ENCODE measurements at regions not wholly inside any gene's neighbourhood (a gene's known extent, or its start where the extent isn't known, plus 50 kb on each side); places are given as distances from the start of the nearest gene placed in this dataset.

DNA sequence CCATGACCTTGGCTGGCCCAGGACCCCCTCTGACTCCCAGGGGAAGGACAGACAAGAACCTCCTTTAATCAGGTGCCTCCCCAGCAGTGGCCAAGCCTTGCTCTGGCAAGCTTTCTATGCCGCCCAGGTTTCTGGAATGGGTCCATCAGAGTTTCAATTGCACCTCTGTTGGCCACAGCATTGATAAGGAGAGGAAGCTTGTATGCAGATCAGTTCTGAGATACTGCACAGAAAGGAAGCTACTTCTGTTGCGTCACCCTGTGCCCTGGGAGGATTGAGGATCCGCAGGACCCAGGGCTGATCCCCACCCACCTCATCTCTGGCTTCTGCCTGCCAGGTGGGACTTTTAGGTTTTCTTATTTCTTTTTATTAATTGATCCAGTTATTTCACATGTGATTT lies 167.2 kb downstream of the TFAP2C start:
- H3K27me3 ChIP-seq (ENCODE audit: control insufficient read depth in 2 of 2, insufficient read depth in 2 of 2, low read length in 2 of 2) = no peaks in the 10 kb centered on the region
- H3K36me3 ChIP-seq (ENCODE audit: control insufficient read depth in 2 of 2, insufficient read depth in 2 of 2, low read length in 2 of 2) = no peaks in the 10 kb centered on the region
- no peak overlapping the region for H3K27ac ChIP-seq (ENCODE audit: low read depth in 2 of 2, low read length in 2 of 2)
- H3K9ac ChIP-seq (ENCODE audit: low read depth in 1 of 2, low read length in 2 of 2) = no peak overlapping the region
- no peaks in the 10 kb centered on the region for H3K4me1 ChIP-seq (ENCODE audit: control insufficient read depth in 2 of 2, insufficient read depth in 2 of 2, low read length in 2 of 2)
- no peak overlapping the region for H3K4me3 ChIP-seq (ENCODE audit: low read length in 2 of 2)
- no peaks in the 10 kb centered on the region for H3K9me3 ChIP-seq (ENCODE audit: control insufficient read depth in 2 of 2, low read length in 2 of 2)

DNA sequence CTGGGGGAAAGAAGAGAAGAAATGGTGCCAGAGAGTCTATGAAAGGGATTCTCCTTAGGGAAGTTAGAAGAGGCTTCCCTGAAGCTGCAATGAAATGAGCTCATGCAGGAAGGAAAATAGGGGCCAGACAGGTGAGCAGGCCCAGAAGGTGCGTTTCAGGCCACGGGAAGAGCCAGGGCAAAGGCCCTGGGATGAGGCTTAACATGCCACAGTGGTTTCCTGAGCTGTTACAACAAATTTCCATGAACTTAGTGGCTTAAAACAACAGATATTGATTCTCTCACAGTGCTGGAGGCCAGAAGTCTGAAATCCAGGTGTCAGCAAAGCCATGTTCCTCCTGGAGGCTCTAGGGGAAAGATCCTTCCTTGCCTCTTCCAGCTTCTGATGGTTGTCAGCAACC lies 167.9 kb downstream of the TFAP2C start:
- H3K4me1 ChIP-seq (ENCODE audit: control insufficient read depth in 2 of 2, insufficient read depth in 2 of 2, low read length in 2 of 2) = no peaks in the 10 kb centered on the region
- H3K27me3 ChIP-seq (ENCODE audit: control insufficient read depth in 2 of 2, insufficient read depth in 2 of 2, low read length in 2 of 2) = no peaks in the 10 kb centered on the region
- no peak overlapping the region for H3K4me3 ChIP-seq (ENCODE audit: low read length in 2 of 2)
- H3K27ac ChIP-seq (ENCODE audit: low read depth in 2 of 2, low read length in 2 of 2) = no peak overlapping the region
- no peak overlapping the region for H3K9ac ChIP-seq (ENCODE audit: low read depth in 1 of 2, low read length in 2 of 2)
- no peaks in the 10 kb centered on the region for H3K36me3 ChIP-seq (ENCODE audit: control insufficient read depth in 2 of 2, insufficient read depth in 2 of 2, low read length in 2 of 2)
- no peaks in the 10 kb centered on the region for H3K9me3 ChIP-seq (ENCODE audit: control insufficient read depth in 2 of 2, low read length in 2 of 2)

GRCh38 chr20:56798634-56799033 lies 169.5 kb downstream of the TFAP2C start:
- H3K9ac ChIP-seq (ENCODE audit: low read depth in 1 of 2, low read length in 2 of 2) = no peak overlapping the region
- no peak overlapping the region for H3K4me3 ChIP-seq (ENCODE audit: low read length in 2 of 2)
- H3K9me3 ChIP-seq (ENCODE audit: control insufficient read depth in 2 of 2, low read length in 2 of 2) = no peaks in the 10 kb centered on the region
- no peaks in the 10 kb centered on the region for H3K27me3 ChIP-seq (ENCODE audit: control insufficient read depth in 2 of 2, insufficient read depth in 2 of 2, low read length in 2 of 2)
- no peaks in the 10 kb centered on the region for H3K4me1 ChIP-seq (ENCODE audit: control insufficient read depth in 2 of 2, insufficient read depth in 2 of 2, low read length in 2 of 2)
- no peaks in the 10 kb centered on the region for H3K36me3 ChIP-seq (ENCODE audit: control insufficient read depth in 2 of 2, insufficient read depth in 2 of 2, low read length in 2 of 2)
- no peak overlapping the region for H3K27ac ChIP-seq (ENCODE audit: low read depth in 2 of 2, low read length in 2 of 2)

DNA sequence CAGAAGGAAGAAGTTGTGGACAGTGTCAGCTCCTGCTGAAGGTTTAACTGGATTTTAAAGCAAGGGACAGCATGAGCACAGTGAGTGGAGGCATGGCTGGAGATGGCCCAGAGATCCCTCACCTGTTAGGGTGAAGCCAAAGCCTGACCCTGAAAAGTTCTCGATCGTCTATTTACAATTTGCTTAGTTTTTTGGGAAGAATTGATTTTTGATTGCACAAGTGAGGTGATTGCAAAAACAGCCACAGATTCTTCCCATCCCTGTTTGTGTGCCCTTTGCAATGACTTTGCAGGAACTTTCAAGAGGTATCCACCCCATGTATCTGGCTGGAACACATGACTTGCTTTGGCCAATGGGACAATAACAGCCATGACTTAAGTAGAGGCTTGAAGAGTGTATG lies 170.1 kb downstream of the TFAP2C start:
- no peaks in the 10 kb centered on the region for H3K4me1 ChIP-seq (ENCODE audit: control insufficient read depth in 2 of 2, insufficient read depth in 2 of 2, low read length in 2 of 2)
- no peaks in the 10 kb centered on the region for H3K27me3 ChIP-seq (ENCODE audit: control insufficient read depth in 2 of 2, insufficient read depth in 2 of 2, low read length in 2 of 2)
- no peaks in the 10 kb centered on the region for H3K36me3 ChIP-seq (ENCODE audit: control insufficient read depth in 2 of 2, insufficient read depth in 2 of 2, low read length in 2 of 2)
- no peak overlapping the region for H3K9ac ChIP-seq (ENCODE audit: low read depth in 1 of 2, low read length in 2 of 2)
- H3K4me3 ChIP-seq (ENCODE audit: low read length in 2 of 2) = no peak overlapping the region
- no peak overlapping the region for H3K27ac ChIP-seq (ENCODE audit: low read depth in 2 of 2, low read length in 2 of 2)
- no peaks in the 10 kb centered on the region for H3K9me3 ChIP-seq (ENCODE audit: control insufficient read depth in 2 of 2, low read length in 2 of 2)

DNA sequence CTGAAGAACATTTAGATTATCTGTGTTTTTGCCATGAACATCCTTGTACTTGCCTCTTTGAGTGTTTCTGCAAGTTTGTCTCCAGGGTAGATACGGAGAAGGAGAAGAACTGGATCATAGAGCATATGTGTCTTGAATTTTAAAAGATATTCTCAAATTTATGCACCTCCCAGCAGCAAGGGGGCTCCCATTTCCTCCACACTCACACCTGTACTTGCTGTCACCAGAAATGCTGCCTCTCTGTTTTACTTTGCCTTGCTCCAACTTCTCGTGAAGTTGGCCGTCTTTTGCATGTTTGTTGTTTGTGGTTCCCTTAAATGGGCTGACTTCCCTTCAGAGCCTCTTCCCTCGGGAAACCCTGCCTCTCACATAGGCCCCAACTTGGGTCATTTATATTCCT lies 171.0 kb downstream of the TFAP2C start:
- Histone ChIP-seq H3K9me3 (ENCODE audit: control insufficient read depth in 2 of 2, low read length in 2 of 2) (no peaks in the 10 kb centered on the region), H3K27ac (ENCODE audit: low read depth in 2 of 2, low read length in 2 of 2) (no peak overlapping the region), H3K4me1 (ENCODE audit: control insufficient read depth in 2 of 2, insufficient read depth in 2 of 2, low read length in 2 of 2) (no peaks in the 10 kb centered on the region), H3K9ac (ENCODE audit: low read depth in 1 of 2, low read length in 2 of 2) (no peak overlapping the region), H3K36me3 (ENCODE audit: control insufficient read depth in 2 of 2, insufficient read depth in 2 of 2, low read length in 2 of 2) (no peaks in the 10 kb centered on the region), H3K4me3 (ENCODE audit: low read length in 2 of 2) (no peak overlapping the region), H3K27me3 (ENCODE audit: control insufficient read depth in 2 of 2, insufficient read depth in 2 of 2, low read length in 2 of 2) (no peaks in the 10 kb centered on the region)

- no peaks in the 10 kb centered on the region for H3K27me3 ChIP-seq (ENCODE audit: control insufficient read depth in 2 of 2, insufficient read depth in 2 of 2, low read length in 2 of 2)
- no peaks in the 10 kb centered on the region for H3K4me1 ChIP-seq (ENCODE audit: control insufficient read depth in 2 of 2, insufficient read depth in 2 of 2, low read length in 2 of 2)
- H3K4me3 ChIP-seq (ENCODE audit: low read length in 2 of 2) = no peak overlapping the region
- H3K27ac ChIP-seq (ENCODE audit: low read depth in 2 of 2, low read length in 2 of 2) = no peak overlapping the region
- no peaks in the 10 kb centered on the region for H3K36me3 ChIP-seq (ENCODE audit: control insufficient read depth in 2 of 2, insufficient read depth in 2 of 2, low read length in 2 of 2)
- H3K9ac ChIP-seq (ENCODE audit: low read depth in 1 of 2, low read length in 2 of 2) = no peak overlapping the region
- no peaks in the 10 kb centered on the region for H3K9me3 ChIP-seq (ENCODE audit: control insufficient read depth in 2 of 2, low read length in 2 of 2)
Observed at GRCh38 chr20:56801971-56802755, 173.1 kb downstream of the TFAP2C start.

GRCh38 chr20:56802805-56803204 lies 173.7 kb downstream of the TFAP2C start:
- peaks cover 0 to under 1% of the 10 kb centered on the region in 2 donors for H3K4me1 ChIP-seq (ENCODE audit: control insufficient read depth in 2 of 2, insufficient read depth in 2 of 2, low read length in 2 of 2)

GRCh38 chr20:56805313-56805712 lies 176.2 kb downstream of the TFAP2C start:
- no peak overlapping the region for H3K9ac ChIP-seq (ENCODE audit: low read depth in 1 of 2, low read length in 2 of 2)
- H3K9me3 ChIP-seq (ENCODE audit: control insufficient read depth in 2 of 2, low read length in 2 of 2) = no peaks in the 10 kb centered on the region
- H3K27ac ChIP-seq (ENCODE audit: low read depth in 2 of 2, low read length in 2 of 2) = no peak overlapping the region
- no peaks in the 10 kb centered on the region for H3K27me3 ChIP-seq (ENCODE audit: control insufficient read depth in 2 of 2, insufficient read depth in 2 of 2, low read length in 2 of 2)
- H3K4me3 ChIP-seq (ENCODE audit: low read length in 2 of 2) = no peak overlapping the region
- no peaks in the 10 kb centered on the region for H3K36me3 ChIP-seq (ENCODE audit: control insufficient read depth in 2 of 2, insufficient read depth in 2 of 2, low read length in 2 of 2)
- H3K4me1 ChIP-seq (ENCODE audit: control insufficient read depth in 2 of 2, insufficient read depth in 2 of 2, low read length in 2 of 2) = peaks cover 0 to 4% of the 10 kb centered on the region in 2 donors

More at GRCh38 chr20:56802805-56803204, 173.7 kb downstream of the TFAP2C start:
- H3K4me3 ChIP-seq (ENCODE audit: low read length in 2 of 2) = no peak overlapping the region
- no peaks in the 10 kb centered on the region for H3K36me3 ChIP-seq (ENCODE audit: control insufficient read depth in 2 of 2, insufficient read depth in 2 of 2, low read length in 2 of 2)
- H3K27me3 ChIP-seq (ENCODE audit: control insufficient read depth in 2 of 2, insufficient read depth in 2 of 2, low read length in 2 of 2) = no peaks in the 10 kb centered on the region
- H3K9ac ChIP-seq (ENCODE audit: low read depth in 1 of 2, low read length in 2 of 2) = no peak overlapping the region
- no peaks in the 10 kb centered on the region for H3K9me3 ChIP-seq (ENCODE audit: control insufficient read depth in 2 of 2, low read length in 2 of 2)
- no peak overlapping the region for H3K27ac ChIP-seq (ENCODE audit: low read depth in 2 of 2, low read length in 2 of 2)

GRCh38 chr20:56805966-56806365 lies 176.9 kb downstream of the TFAP2C start:
- Histone ChIP-seq H3K4me3 (ENCODE audit: low read length in 2 of 2) (no peak overlapping the region), H3K9ac (ENCODE audit: low read depth in 1 of 2, low read length in 2 of 2) (no peak overlapping the region), H3K27me3 (ENCODE audit: control insufficient read depth in 2 of 2, insufficient read depth in 2 of 2, low read length in 2 of 2) (no peaks in the 10 kb centered on the region), H3K9me3 (ENCODE audit: control insufficient read depth in 2 of 2, low read length in 2 of 2) (no peaks in the 10 kb centered on the region), H3K36me3 (ENCODE audit: control insufficient read depth in 2 of 2, insufficient read depth in 2 of 2, low read length in 2 of 2) (no peaks in the 10 kb centered on the region), H3K27ac (ENCODE audit: low read depth in 2 of 2, low read length in 2 of 2) (no peak overlapping the region), H3K4me1 (ENCODE audit: control insufficient read depth in 2 of 2, insufficient read depth in 2 of 2, low read length in 2 of 2) (peaks cover 0 to 4% of the 10 kb centered on the region in 2 donors)

DNA sequence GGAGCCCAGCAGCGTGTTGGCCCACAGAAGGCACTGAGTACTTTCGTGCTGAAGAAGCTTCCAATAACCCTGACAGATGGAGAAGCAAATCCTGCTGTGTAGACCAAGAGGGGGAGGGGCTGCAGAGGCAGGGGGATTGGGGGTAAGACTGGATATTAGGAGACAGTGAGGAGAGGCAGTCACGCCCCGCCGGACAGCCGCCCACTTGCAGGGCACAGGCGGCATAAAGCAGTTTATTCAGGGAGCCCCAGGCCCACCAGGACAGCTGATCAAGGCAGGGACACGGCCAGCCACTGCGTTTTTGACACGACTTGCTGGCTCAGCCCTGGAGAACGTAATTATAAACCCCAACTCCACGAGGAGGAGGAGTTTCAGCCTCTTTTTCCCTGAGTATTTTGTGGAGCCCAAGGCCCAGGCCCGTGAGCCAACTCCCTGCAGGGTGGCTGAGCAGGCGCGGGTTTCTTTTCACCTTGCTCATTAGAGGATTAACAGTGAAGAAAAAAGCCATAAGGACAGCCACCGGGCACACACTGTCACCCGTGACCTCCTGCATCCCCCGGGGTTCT lies 177.9 kb downstream of the TFAP2C start:
- H3K27me3 ChIP-seq (ENCODE audit: control insufficient read depth in 2 of 2, insufficient read depth in 2 of 2, low read length in 2 of 2) = no peaks in the 10 kb centered on the region
- H3K36me3 ChIP-seq (ENCODE audit: control insufficient read depth in 2 of 2, insufficient read depth in 2 of 2, low read length in 2 of 2) = no peaks in the 10 kb centered on the region
- no peak overlapping the region for H3K4me3 ChIP-seq (ENCODE audit: low read length in 2 of 2)
- no peak overlapping the region for H3K9ac ChIP-seq (ENCODE audit: low read depth in 1 of 2, low read length in 2 of 2)
- no peaks in the 10 kb centered on the region for H3K9me3 ChIP-seq (ENCODE audit: control insufficient read depth in 2 of 2, low read length in 2 of 2)
- no peak overlapping the region for H3K27ac ChIP-seq (ENCODE audit: low read depth in 2 of 2, low read length in 2 of 2)
- peaks cover 0 to 4% of the 10 kb centered on the region in 2 donors for H3K4me1 ChIP-seq (ENCODE audit: control insufficient read depth in 2 of 2, insufficient read depth in 2 of 2, low read length in 2 of 2)

Measured in mucosa of rectum (tissue), 2 donors.